ENCODE measurements at regions not wholly inside any gene's neighbourhood (a gene's known extent, or its start where the extent isn't known, plus 50 kb on each side); places are given as distances from the start of the nearest gene placed in this dataset.

DNA sequence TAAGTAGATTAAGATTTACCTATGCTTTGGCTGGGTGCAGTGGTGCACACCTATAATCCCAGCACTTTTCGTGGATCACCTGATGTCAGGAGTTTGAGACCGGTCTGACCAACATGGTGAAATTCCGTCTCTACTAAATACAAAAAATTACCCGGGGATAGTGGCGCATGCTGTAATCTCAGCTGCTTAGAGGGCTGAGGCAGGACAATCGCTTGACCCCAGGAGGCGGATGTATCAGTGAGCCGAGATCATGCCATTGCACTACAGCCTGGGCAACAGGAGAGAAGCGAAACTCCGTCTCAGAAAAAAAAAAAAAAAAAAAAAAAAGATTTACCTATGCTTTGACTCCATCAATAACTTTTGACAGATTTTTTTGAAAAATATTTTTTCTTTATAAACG is 267.1 kb upstream of the SEMA6A start:
- TF ChIP-seq, protein P1, sequence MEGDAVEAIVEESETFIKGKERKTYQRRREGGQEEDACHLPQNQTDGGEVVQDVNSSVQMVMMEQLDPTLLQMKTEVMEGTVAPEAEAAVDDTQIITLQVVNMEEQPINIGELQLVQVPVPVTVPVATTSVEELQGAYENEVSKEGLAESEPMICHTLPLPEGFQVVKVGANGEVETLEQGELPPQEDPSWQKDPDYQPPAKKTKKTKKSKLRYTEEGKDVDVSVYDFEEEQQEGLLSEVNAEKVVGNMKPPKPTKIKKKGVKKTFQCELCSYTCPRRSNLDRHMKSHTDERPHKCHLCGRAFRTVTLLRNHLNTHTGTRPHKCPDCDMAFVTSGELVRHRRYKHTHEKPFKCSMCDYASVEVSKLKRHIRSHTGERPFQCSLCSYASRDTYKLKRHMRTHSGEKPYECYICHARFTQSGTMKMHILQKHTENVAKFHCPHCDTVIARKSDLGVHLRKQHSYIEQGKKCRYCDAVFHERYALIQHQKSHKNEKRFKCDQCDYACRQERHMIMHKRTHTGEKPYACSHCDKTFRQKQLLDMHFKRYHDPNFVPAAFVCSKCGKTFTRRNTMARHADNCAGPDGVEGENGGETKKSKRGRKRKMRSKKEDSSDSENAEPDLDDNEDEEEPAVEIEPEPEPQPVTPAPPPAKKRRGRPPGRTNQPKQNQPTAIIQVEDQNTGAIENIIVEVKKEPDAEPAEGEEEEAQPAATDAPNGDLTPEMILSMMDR (IDR thresholded peaks at IDR 0.05; ENCODE audit: low read depth, low read length, missing control alignments), result no peak
- in situ Hi-C loops (cut with HindIII; ENCODE audit: low sequenced_read_pairs), result no loop called here
- no peak overlapping the region for H3K4me3 ChIP-seq (ENCODE audit: low read depth, low read length)
- DNase-seq (ENCODE audit: low read depth), result no peak

DNA sequence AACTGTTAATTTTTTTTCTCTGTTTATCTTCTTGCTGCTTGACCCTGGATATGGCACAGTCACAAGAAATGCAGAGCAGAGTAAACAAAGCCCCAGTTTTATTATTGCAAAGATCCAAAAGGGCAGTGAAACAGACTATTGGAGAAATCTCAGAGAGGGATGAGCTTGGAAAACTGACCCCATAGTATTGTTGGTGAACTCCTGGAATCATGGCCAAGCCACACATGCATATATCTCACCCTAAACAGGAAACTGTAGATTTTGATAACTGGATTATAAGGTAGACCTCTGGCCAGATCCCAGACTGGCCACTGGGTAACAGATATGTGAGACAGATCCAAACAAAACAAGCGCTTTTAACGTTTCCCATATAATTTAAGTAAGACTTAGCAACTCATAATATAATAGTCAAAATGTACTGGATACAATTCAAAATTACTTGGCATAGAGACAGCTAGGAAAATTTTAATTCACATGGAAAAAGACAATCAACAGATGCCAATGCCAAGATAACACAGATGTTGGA is 263.5 kb upstream of the SEMA6A start:
- DNase-seq (ENCODE audit: low read depth), result no peak
- TF ChIP-seq, protein P1 (IDR thresholded peaks at IDR 0.05; ENCODE audit: low read depth, low read length, missing control alignments), result no peak
- no peak overlapping the region for H3K4me3 ChIP-seq (ENCODE audit: low read depth, low read length)
- in situ Hi-C loops (cut with HindIII; ENCODE audit: low sequenced_read_pairs), result no loop called here

DNA sequence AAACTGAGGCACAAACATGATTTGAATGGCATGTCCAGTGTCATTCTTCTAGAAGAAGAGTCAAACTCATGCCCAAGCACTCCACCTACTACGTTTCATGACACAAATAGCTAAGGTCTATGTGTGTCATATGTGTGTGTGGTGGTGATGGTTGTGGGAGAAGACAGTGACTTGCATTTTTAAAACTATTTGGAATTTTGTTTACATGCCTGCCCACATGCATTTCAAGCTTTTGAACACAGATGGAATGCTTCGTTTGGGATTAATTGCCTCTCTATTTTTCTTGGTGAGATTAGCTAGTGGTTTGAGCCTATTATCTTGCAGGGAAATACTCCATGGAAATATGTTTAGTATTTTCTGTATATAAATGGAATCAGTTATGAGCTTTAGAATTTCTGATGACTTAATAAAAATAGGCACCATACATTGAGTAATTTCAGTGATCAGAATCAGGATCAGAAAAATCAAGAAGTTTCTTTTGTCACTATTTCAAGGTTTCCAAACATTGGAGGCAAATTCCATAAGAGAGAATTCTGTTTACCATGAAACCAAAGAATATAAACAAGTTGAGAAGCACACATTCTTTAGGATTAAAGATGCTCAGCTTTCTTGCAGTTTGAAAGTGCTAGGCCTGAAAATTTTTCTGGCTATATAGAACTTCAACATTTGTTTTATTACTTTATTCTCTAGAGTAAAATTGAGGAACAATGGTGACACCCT is 260.3 kb upstream of the SEMA6A start:
- in situ Hi-C loops (cut with HindIII; ENCODE audit: low sequenced_read_pairs), result no loop called here
- H3K4me3 ChIP-seq (ENCODE audit: low read depth, low read length), result no peak overlapping the region
- TF ChIP-seq, protein P1 (IDR thresholded peaks at IDR 0.05; ENCODE audit: low read depth, low read length, missing control alignments), result no peak
- DNase-seq (ENCODE audit: low read depth), result no peak

DNA sequence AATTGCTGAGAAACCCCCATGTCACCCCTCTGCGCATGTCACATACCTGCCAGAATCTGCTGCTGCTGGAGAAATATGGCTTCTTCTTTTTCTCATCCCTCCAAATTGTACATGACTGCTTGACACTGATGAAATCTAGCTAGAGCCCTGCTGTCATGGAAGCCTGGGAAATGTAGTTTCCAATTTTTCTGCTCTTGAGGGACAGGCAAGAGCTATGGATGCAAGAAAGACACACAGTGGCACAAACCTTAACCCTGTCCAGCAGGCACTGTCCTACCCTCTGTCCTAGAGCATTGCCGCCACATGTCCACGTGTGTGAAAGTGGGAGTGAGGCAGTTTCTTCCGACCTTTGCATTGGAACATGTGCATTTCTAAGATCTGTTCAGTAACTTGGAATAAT is 255.5 kb upstream of the SEMA6A start:
- H3K4me3 ChIP-seq (ENCODE audit: low read depth, low read length), result no peak overlapping the region
- TF ChIP-seq, protein P1 (IDR thresholded peaks at IDR 0.05; ENCODE audit: low read depth, low read length, missing control alignments), result no peak
- in situ Hi-C loops (cut with HindIII; ENCODE audit: low sequenced_read_pairs), result no loop called here
- no peak for DNase-seq (ENCODE audit: low read depth)

DNA sequence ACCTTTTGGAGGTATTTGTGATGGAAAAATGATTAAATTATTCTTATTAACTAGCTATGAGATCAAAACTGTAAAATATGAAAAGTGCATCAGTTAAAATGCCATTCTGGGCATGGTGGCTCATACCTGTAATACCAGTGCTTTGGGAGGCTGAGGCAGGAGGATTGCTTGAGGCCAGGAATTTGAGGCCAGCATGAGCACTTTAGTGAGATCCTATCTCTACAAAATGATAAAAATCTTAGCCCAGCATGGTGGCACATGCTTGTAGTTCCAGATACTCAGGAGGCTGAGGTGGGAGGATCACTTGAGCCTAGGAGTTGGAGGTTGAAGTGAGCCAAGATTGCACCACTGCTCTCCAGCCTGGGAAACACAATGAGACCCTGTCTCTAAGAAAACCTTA is 252.5 kb upstream of the SEMA6A start:
- in situ Hi-C loops (cut with HindIII; ENCODE audit: low sequenced_read_pairs), result no loop called here
- DNase-seq (ENCODE audit: low read depth), result no peak
- no peak overlapping the region for H3K4me3 ChIP-seq (ENCODE audit: low read depth, low read length)
- TF ChIP-seq, protein P1 (IDR thresholded peaks at IDR 0.05; ENCODE audit: low read depth, low read length, missing control alignments), result no peak

DNA sequence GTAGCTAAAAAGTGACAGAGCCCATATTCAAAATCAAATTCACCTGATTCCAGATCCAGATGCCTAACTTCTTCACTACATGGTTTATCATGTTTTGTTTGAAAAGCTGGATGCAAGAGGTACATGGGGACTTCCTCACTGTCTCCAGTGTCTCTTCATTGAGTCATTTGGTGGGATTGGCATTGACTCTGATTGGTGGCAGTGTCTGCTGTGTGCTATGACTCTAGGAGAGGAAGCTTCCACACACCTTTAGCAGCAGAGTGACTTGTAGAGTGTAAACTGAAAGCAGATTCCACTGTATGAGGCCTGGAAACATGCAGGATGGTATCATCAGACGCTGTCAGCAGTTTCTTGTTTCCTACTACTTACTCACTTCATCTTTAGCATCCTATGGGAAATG is 250.9 kb upstream of the SEMA6A start:
- TF ChIP-seq, protein P1 (IDR thresholded peaks at IDR 0.05; ENCODE audit: low read depth, low read length, missing control alignments), result no peak
- no peak for DNase-seq (ENCODE audit: low read depth)
- in situ Hi-C loops (cut with HindIII; ENCODE audit: low sequenced_read_pairs), result no loop called here
- no peak overlapping the region for H3K4me3 ChIP-seq (ENCODE audit: low read depth, low read length)
